ENCODE measurements at regions not wholly inside any gene's neighbourhood (a gene's known extent, or its start where the extent isn't known, plus 50 kb on each side); places are given as distances from the start of the nearest gene placed in this dataset.

DNA sequence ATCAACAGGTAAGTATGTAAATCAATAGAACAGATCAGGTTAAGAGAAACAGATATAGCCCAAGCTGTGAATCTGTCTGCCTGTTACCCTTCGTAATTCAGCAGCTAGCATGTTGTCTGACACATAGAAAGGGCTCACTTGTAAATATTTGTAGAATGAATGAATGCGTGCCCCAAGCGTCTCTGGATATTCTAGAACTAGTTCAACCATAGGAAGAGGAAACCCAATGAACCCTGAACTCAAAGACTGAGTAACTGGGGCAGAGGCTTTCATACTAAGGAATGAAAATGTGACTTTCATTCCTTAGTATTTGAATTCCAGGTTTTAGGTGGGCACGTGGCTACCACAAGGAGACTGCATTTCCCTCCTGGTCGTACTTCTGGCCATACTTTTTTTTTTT lies 60.1 kb upstream of the SMYD2 start:
- peaks cover 5% of the 10 kb centered on the region for H3K4me1 Mint-ChIP-seq (ENCODE audit: low read depth)

GRCh38 chr1:214224611-214225354 lies 56.2 kb upstream of the SMYD2 start:
- H3K4me1 Mint-ChIP-seq (ENCODE audit: low read depth), result peaks cover 5% of the 10 kb centered on the region
- TF ChIP-seq CTCF (IDR thresholded peaks at IDR 0.05), result no peak
- no peak overlapping the region for H3K27ac Mint-ChIP-seq (ENCODE audit: unreplicated experiment)
- no peak for DNase-seq (ENCODE audit: low spot score)
- no peaks in the 10 kb centered on the region for H3K36me3 Mint-ChIP-seq (ENCODE audit: low read depth)
- H3K27me3 Mint-ChIP-seq (ENCODE audit: low read depth), result peaks cover 9% of the 10 kb centered on the region
- peak overlapping the region; percentile 57 for H3K4me3 Mint-ChIP-seq (ENCODE audit: unreplicated experiment)
- no peaks in the 10 kb centered on the region for H3K9me3 Mint-ChIP-seq (ENCODE audit: low read depth)

More for the DNA sequence above, 60.1 kb upstream of the SMYD2 start:
- no peak overlapping the region for H3K4me3 Mint-ChIP-seq (ENCODE audit: unreplicated experiment)
- H3K27me3 Mint-ChIP-seq (ENCODE audit: low read depth), result peaks cover 31% of the 10 kb centered on the region
- no peak for TF ChIP-seq CTCF (IDR thresholded peaks at IDR 0.05)
- H3K9me3 Mint-ChIP-seq (ENCODE audit: low read depth), result no peaks in the 10 kb centered on the region
- no peak for DNase-seq (ENCODE audit: low spot score)
- no peaks in the 10 kb centered on the region for H3K36me3 Mint-ChIP-seq (ENCODE audit: low read depth)
- no peak overlapping the region for H3K27ac Mint-ChIP-seq (ENCODE audit: unreplicated experiment)

DNA sequence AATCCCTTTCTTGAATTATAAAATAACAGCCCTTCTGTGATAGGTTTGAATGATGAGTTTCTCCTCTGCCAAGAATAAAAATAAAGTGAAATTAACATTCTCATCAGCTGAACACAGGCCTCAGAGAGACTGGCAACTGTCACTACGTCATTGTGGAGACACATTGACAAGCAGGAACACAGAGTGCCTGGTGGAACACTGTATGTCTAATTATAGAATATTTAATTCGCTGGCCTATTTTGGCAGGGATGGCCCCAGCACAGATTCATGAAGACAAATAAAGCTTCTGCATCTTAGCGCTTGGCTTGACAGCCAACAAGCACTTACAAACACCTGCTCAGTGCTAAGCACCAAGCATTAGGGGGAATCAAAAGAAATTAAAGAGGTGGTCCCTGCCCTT lies 52.0 kb upstream of the SMYD2 start:
- peaks cover 8% of the 10 kb centered on the region for H3K27me3 Mint-ChIP-seq (ENCODE audit: low read depth)
- no peak for DNase-seq (ENCODE audit: low spot score)
- H3K27ac Mint-ChIP-seq (ENCODE audit: unreplicated experiment), result no peak overlapping the region
- peaks cover 5% of the 10 kb centered on the region for H3K4me1 Mint-ChIP-seq (ENCODE audit: low read depth)
- TF ChIP-seq CTCF (IDR thresholded peaks at IDR 0.05), result no peak
- H3K36me3 Mint-ChIP-seq (ENCODE audit: low read depth), result no peaks in the 10 kb centered on the region
- no peaks in the 10 kb centered on the region for H3K9me3 Mint-ChIP-seq (ENCODE audit: low read depth)
- no peak overlapping the region for H3K4me3 Mint-ChIP-seq (ENCODE audit: unreplicated experiment)

DNA sequence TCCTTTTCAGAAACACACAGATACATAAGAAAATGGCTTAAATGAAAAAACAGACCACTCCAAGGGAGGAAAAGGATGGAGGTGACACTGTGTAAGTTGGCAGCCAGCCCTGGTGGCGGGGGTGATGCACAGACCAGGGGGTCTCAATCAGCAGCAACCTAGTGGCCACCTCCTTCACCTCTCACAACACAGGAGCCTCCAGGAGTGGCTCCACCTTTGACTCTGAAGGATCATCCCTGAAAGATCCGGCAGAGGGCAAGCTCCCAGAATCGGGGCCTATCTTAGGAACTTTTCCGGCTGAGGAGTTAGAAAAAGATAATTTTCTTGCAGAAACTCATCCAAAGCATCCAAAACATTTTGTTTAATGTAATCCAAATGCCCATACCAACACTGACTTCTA lies 51.2 kb upstream of the SMYD2 start:
- Mint-ChIP-seq H3K27me3 (ENCODE audit: low read depth) (peaks cover 12% of the 10 kb centered on the region), H3K27ac (ENCODE audit: unreplicated experiment) (no peak overlapping the region), H3K9me3 (ENCODE audit: low read depth) (no peaks in the 10 kb centered on the region), H3K4me3 (ENCODE audit: unreplicated experiment) (no peak overlapping the region), H3K4me1 (ENCODE audit: low read depth) (peaks cover 3% of the 10 kb centered on the region), H3K36me3 (ENCODE audit: low read depth) (no peaks in the 10 kb centered on the region)
- no peak for DNase-seq (ENCODE audit: low spot score)
- TF ChIP-seq CTCF (IDR thresholded peaks at IDR 0.05), result no peak

Measured in chondrocyte (in vitro differentiated cells).